LNCAP (cell line): ENCODE measurements at regions not wholly inside any gene's neighbourhood (a gene's known extent, or its start where the extent isn't known, plus 50 kb on each side); places are given as distances from the start of the nearest gene placed in this dataset.

Experiments
- CTCF ChIP-seq: fragments of 450-650 bp; IDR thresholded peaks from 2 replicates; pipeline ENCODE4 v1.5.1; 2017; ENCODE audit warnings: mild to moderate bottlenecking

DNA sequence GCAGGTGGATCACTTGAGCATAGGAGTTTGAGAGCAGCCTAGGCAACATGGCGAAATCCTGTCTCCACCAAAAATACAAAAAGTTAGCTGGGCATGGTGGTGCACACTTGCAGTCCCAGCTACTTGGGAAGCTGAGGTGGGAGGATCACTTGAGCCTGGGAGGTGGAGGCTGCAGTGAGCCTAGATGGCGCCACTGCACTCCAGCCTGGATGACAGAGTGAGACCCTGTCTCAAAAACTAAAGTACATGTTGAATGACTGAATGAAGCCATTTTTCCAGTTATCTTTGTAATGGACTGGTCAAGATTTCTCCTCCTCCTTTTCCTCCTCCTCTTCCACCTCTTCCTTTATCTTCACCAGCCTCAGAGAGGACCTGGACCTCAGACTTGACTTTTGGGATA, 272.0 kb downstream of the SMAD2 start:
- no peak for TF ChIP-seq CTCF

DNA sequence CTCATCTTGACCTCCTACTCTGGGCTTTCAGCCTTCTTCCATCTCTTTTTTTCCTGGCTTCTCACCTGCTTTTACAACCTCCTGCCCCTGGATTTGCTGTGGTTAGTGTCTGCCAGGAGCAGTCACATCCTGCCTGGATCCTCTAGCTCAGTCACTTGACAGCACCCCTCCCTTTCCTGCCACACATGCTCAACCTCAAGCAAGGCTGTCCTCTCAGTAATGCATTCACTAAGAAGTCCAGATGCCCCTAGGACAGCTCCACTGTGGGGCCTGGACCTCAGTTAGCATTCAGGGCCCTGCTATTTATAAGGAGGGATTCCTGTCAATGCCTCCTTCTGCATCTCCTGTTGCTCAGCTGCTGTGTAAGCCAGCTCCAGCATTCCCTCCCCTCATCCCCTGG, 275.5 kb downstream of the SMAD2 start:
- TF ChIP-seq CTCF: no peak

- no peak for TF ChIP-seq CTCF
Observed at GRCh38 chr18:47644896-47645295, 285.6 kb downstream of the SMAD2 start.

DNA sequence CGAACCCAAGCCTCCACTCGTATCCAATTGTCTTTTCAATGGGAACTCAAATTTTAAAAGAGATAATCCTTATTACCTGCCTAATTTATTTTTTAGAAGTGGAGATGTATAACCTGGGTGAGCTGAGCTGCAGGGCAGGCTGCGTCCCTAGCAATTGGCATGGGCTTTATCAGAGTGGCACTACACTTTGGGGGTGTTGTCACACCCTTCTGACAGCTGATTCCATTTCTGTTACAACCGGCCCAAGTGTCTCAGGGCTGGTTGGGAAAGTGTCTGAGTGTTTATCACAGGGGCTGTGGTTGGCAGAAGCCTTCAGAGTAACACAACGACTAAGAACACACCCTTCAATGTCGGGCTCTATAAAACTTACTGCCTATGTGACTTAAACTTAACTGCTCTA, 295.0 kb downstream of the SMAD2 start:
- TF ChIP-seq CTCF: no peak

GRCh38 chr18:47632970-47633635, 297.4 kb downstream of the SMAD2 start:
- TF ChIP-seq CTCF: no peak

DNA sequence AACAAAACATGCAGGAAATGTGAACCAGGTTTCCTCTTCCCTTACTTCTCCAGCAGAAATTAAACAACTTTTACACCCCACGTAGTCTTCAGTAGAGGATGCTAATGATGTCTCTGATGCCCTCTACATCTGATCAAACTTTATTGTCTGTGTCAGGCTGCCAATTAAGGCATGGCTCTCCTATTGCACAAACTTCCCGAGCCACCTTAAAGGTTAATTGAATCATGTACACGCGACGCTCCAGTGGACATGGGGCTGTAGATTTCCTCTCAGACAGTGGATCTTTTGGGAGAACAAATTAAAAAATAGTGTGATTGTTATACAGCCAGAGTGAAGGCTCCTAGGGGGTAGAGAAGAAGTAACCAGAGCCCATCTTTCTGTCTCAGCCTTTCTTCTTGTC, 301.6 kb downstream of the SMAD2 start:
- TF ChIP-seq CTCF: no peak

DNA sequence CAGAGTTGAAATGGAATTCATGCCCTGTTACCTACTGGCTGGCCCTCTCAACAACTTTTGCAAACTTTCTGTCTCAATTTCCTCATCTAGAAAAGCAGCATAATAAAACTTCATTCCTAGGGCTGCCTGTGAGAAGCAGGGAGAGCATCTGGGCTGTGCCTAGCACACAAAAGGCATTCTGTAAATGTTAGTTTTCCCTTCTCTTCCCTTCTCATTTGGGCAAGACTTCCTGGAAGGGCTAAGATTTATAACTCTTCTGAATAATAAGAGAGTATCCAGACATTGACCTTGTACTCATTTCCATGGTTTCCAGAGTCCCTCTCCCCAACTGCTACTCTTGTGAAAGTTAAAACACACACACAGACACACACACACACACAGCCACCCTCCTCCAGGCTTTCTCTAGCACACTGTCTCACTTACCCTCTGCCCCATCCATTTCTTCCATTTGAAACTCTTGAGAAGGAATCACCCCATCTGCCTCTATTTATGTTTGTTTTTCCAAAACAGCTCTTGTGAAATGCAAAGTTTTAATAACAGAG, 302.1 kb downstream of the SMAD2 start:
- TF ChIP-seq CTCF: no peak

DNA sequence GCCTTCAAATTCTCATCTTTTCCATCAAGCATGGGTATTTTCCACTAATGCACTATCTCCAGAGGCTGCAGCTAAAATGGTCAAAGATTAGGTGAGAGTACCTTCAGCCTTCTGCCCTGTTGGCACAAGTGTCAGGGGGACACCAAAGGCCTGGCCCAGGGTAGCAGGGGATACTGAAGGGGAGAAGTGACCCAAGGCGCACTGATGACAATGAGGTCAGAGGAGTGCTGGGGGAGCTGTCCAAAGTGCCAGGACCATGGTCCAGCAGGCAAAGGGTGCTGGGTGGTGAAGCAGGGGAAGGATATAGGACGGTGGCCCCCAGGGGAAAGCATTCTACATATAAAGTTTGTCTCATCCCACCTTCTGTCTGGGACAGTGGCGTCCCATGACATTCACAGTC, 303.4 kb downstream of the SMAD2 start:
- TF ChIP-seq CTCF: no peak
